ENCODE measurements at regions not wholly inside any gene's neighbourhood (a gene's known extent, or its start where the extent isn't known, plus 50 kb on each side); places are given as distances from the start of the nearest gene placed in this dataset.

DNA sequence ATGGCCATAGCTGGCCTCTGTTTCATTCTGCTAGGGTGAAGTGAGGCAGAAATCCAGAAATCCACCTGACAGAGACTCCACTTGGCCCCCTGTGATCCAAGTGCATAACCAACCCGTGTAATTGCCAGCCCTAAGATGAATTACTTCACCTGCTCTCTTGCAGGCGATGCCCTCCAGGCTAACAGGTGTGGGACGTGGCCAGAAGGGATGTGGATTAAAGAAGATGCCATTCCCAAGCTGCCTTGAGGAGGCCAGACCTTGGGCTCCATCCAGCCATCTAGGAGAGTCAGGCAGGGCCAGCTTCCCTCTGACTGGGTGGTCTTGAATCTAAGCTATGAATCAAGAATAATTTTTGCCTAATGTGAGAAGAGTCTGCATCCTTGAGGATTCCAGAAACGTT is 154.5 kb upstream of the BNIP2 start:
- TF ChIP-seq, protein P1, sequence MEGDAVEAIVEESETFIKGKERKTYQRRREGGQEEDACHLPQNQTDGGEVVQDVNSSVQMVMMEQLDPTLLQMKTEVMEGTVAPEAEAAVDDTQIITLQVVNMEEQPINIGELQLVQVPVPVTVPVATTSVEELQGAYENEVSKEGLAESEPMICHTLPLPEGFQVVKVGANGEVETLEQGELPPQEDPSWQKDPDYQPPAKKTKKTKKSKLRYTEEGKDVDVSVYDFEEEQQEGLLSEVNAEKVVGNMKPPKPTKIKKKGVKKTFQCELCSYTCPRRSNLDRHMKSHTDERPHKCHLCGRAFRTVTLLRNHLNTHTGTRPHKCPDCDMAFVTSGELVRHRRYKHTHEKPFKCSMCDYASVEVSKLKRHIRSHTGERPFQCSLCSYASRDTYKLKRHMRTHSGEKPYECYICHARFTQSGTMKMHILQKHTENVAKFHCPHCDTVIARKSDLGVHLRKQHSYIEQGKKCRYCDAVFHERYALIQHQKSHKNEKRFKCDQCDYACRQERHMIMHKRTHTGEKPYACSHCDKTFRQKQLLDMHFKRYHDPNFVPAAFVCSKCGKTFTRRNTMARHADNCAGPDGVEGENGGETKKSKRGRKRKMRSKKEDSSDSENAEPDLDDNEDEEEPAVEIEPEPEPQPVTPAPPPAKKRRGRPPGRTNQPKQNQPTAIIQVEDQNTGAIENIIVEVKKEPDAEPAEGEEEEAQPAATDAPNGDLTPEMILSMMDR (conservative IDR thresholded peaks at IDR 0.05 in 1 of 2, IDR thresholded peaks at IDR 0.05 in 1 of 2; ENCODE audit: extremely low read depth in 1 of 2, insufficient read depth in 1 of 2, low read depth in 1 of 2, low read length in 2 of 2) = no peak
- TF ChIP-seq EZH2 (IDR thresholded peaks at IDR 0.05; ENCODE audit: borderline replicate concordance, low read length) = no peak

Measured in mammary epithelial cell (primary cell).